ENCODE measurements at regions not wholly inside any gene's neighbourhood (a gene's known extent, or its start where the extent isn't known, plus 50 kb on each side); places are given as distances from the start of the nearest gene placed in this dataset.
A peak's percentile ranks its signal among the peaks of the same experiment; 100 is the strongest.

- TF ChIP-seq CTCF (IDR thresholded peaks at IDR 0.05; ENCODE audit: low read depth, low read length), result no peak
- no peak for DNase-seq (ENCODE audit: extremely low read depth, low read depth)
These were observed 50.8 kb upstream of the ANP32A start for GRCh38 chr15:68871507-68871906.

- no peak for TF ChIP-seq CTCF (IDR thresholded peaks at IDR 0.05; ENCODE audit: low read depth, low read length)
- DNase-seq (ENCODE audit: extremely low read depth, low read depth), result no peak
These were observed 54.1 kb upstream of the ANP32A start for GRCh38 chr15:68874788-68875187.

GRCh38 chr15:68875377-68876116, 54.8 kb upstream of the SPESP1 start:
- peak; percentile 80 for DNase-seq (ENCODE audit: extremely low read depth, low read depth)
- peak; percentile 86 for TF ChIP-seq CTCF (IDR thresholded peaks at IDR 0.05; ENCODE audit: low read depth, low read length)

- no peak for TF ChIP-seq CTCF (IDR thresholded peaks at IDR 0.05; ENCODE audit: low read depth, low read length)
- DNase-seq (ENCODE audit: extremely low read depth, low read depth), result no peak
These were observed 52.7 kb upstream of the SPESP1 start for GRCh38 chr15:68877626-68878025.

- no peak for DNase-seq (ENCODE audit: extremely low read depth, low read depth)
- TF ChIP-seq CTCF (IDR thresholded peaks at IDR 0.05; ENCODE audit: low read depth, low read length), result no peak
These were observed 49.9 kb upstream of the SPESP1 start for GRCh38 chr15:68880382-68880781.

Measured in AG09319 (cell line).